ENCODE measurements at regions not wholly inside any gene's neighbourhood (a gene's known extent, or its start where the extent isn't known, plus 50 kb on each side); places are given as distances from the start of the nearest gene placed in this dataset.

GRCh38 chr1:69401879-69402278, 165.8 kb upstream of the LRRC7 start:
- Mint-ChIP-seq H3K4me1 (ENCODE audit: low read depth) (no peaks in the 10 kb centered on the region), H3K27ac (no peak overlapping the region), H3K9me3 (peaks cover 3% of the 10 kb centered on the region), H3K4me3 (no peak overlapping the region), H3K27me3 (no peaks in the 10 kb centered on the region), H3K36me3 (ENCODE audit: low read depth) (no peaks in the 10 kb centered on the region)
- ChIA-PET POLR2A (no interaction called here), CTCF (no interaction called here)
- intact Hi-C loops (cut with micrococcal nuclease), result no loop called here
- ATAC-seq (no peak), DNase-seq (no peak)
- TF ChIP-seq CTCF (IDR thresholded peaks at IDR 0.05), result no peak

GRCh38 chr1:69403756-69404320, 163.9 kb upstream of the LRRC7 start:
- ChIA-PET POLR2A (no interaction called here), CTCF (no interaction called here)
- intact Hi-C loops (cut with micrococcal nuclease), result no loop called here
- Mint-ChIP-seq H3K27me3 (no peaks in the 10 kb centered on the region), H3K36me3 (ENCODE audit: low read depth) (no peaks in the 10 kb centered on the region), H3K9me3 (peaks cover 1% of the 10 kb centered on the region), H3K4me1 (ENCODE audit: low read depth) (no peaks in the 10 kb centered on the region), H3K4me3 (no peak overlapping the region), H3K27ac (no peak overlapping the region)
- TF ChIP-seq CTCF (IDR thresholded peaks at IDR 0.05), result no peak
- no peak for DNase-seq
- no peak for ATAC-seq

- H3K4me3 Mint-ChIP-seq, result no peak overlapping the region
- intact Hi-C loops (cut with micrococcal nuclease), result no loop called here
- no peaks in the 10 kb centered on the region for H3K36me3 Mint-ChIP-seq (ENCODE audit: low read depth)
- ChIA-PET CTCF (interaction anchor here (0.7 kb wide), 1 partner anchor 841 kb away, joined by 3 read pairs; no protein-coding TSS in a partner anchor), POLR2A (no interaction called here)
- H3K9me3 Mint-ChIP-seq, result peaks cover 1% of the 10 kb centered on the region
- no peak for ATAC-seq
- DNase-seq, result no peak
- no peak for TF ChIP-seq CTCF (IDR thresholded peaks at IDR 0.05)
- no peaks in the 10 kb centered on the region for H3K27me3 Mint-ChIP-seq
- no peaks in the 10 kb centered on the region for H3K4me1 Mint-ChIP-seq (ENCODE audit: low read depth)
- H3K27ac Mint-ChIP-seq, result no peak overlapping the region
These were observed 163.2 kb upstream of the LRRC7 start for GRCh38 chr1:69404486-69404885.

- Mint-ChIP-seq H3K9me3 (peaks cover 1% of the 10 kb centered on the region), H3K4me1 (ENCODE audit: low read depth) (no peaks in the 10 kb centered on the region), H3K36me3 (ENCODE audit: low read depth) (no peaks in the 10 kb centered on the region), H3K27ac (no peak overlapping the region), H3K27me3 (no peaks in the 10 kb centered on the region), H3K4me3 (no peak overlapping the region)
- ATAC-seq (no peak), DNase-seq (no peak)
- POLR2A ChIA-PET, result no interaction called here
- CTCF ChIA-PET, result no interaction called here
- intact Hi-C loops (cut with micrococcal nuclease), result no loop called here
- no peak for TF ChIP-seq CTCF (IDR thresholded peaks at IDR 0.05)
These were observed 161.5 kb upstream of the LRRC7 start for GRCh38 chr1:69406244-69406643.

GRCh38 chr1:69409731-69410456, 157.8 kb upstream of the LRRC7 start:
- intact Hi-C loops (cut with micrococcal nuclease), result no loop called here
- ATAC-seq (no peak), DNase-seq (no peak)
- no peak overlapping the region for H3K27ac Mint-ChIP-seq
- no peaks in the 10 kb centered on the region for H3K4me1 Mint-ChIP-seq (ENCODE audit: low read depth)
- no peak overlapping the region for H3K4me3 Mint-ChIP-seq
- ChIA-PET POLR2A (no interaction called here), CTCF (no interaction called here)
- peaks cover 6% of the 10 kb centered on the region for H3K9me3 Mint-ChIP-seq
- no peaks in the 10 kb centered on the region for H3K36me3 Mint-ChIP-seq (ENCODE audit: low read depth)
- H3K27me3 Mint-ChIP-seq, result no peaks in the 10 kb centered on the region
- no peak for TF ChIP-seq CTCF (IDR thresholded peaks at IDR 0.05)
